Trophoblast cell (in vitro differentiated cells and primary cell): ENCODE measurements at regions not wholly inside any gene's neighbourhood (a gene's known extent, or its start where the extent isn't known, plus 50 kb on each side); places are given as distances from the start of the nearest gene placed in this dataset.

Experiments used
- DNase-seq, 2 donors: peaks; one replicate each; pipeline ENCODE4 v3.0.0-alpha.2; 2016
- H2AFZ ChIP-seq: 2 replicates; pipeline ENCODE4 v1.6.1; 2013; ENCODE audit warnings: low read length, moderate library complexity, mild to moderate bottlenecking; ENCODE audit not compliant: insufficient read depth, poor library complexity
- H2AK5ac ChIP-seq: 2 replicates; pipeline ENCODE4 v1.6.1; 2013; ENCODE audit warnings: mild to moderate bottlenecking, low read length
- H2BK120ac ChIP-seq: 2 replicates; pipeline ENCODE4 v1.6.1; 2013; ENCODE audit warnings: low read length, mild to moderate bottlenecking, moderate library complexity; ENCODE audit not compliant: insufficient read depth, poor library complexity
- H2BK12ac ChIP-seq: 2 replicates; pipeline ENCODE4 v1.6.1; 2013; ENCODE audit warnings: mild to moderate bottlenecking, low read length, moderate library complexity
- H2BK5ac ChIP-seq: 2 replicates; pipeline ENCODE4 v1.6.1; 2013; ENCODE audit warnings: low read length, low read depth, moderate library complexity, mild to moderate bottlenecking; ENCODE audit not compliant: poor library complexity
- H3K14ac ChIP-seq: 2 replicates; pipeline ENCODE4 v1.6.1; 2013; ENCODE audit warnings: mild to moderate bottlenecking, low read length
- H3K18ac ChIP-seq: 2 replicates; pipeline ENCODE4 v1.6.1; 2013; ENCODE audit warnings: mild to moderate bottlenecking, low read length
- H3K23ac ChIP-seq: 2 replicates; pipeline ENCODE4 v1.6.1; 2013; ENCODE audit warnings: low read length
- H3K27ac ChIP-seq: 2 replicates; pipeline ENCODE4 v1.5.1; 2013; ENCODE audit warnings: low read depth, mild to moderate bottlenecking, inconsistent platforms, low read length, moderate library complexity
- H3K27me3 ChIP-seq: 2 replicates; pipeline ENCODE4 v1.6.1; 2013; ENCODE audit warnings: inconsistent platforms, mild to moderate bottlenecking, low read length, moderate library complexity; ENCODE audit not compliant: insufficient read depth
- H3K36me3 ChIP-seq, 2 experiments: 1 replicate in 1 of 2; 2 replicates in 1 of 2; pipeline ENCODE4 v1.6.1; 2013; ENCODE audit warnings: low read length in 2 of 2, mild to moderate bottlenecking in 2 of 2, moderate library complexity in 1 of 2; ENCODE audit not compliant: insufficient read depth in 2 of 2, control insufficient read depth in 1 of 2
- H3K4ac ChIP-seq: 2 replicates; pipeline ENCODE4 v1.6.1; 2013; ENCODE audit warnings: low read depth, mild to moderate bottlenecking, low read length, moderate library complexity
- H3K4me1 ChIP-seq, 2 experiments: 1 replicate in 1 of 2; 2 replicates in 1 of 2; pipeline ENCODE4 v1.6.1; 2013; ENCODE audit warnings: low read length in 2 of 2, mild to moderate bottlenecking in 2 of 2, moderate library complexity in 1 of 2; ENCODE audit not compliant: insufficient read depth in 2 of 2, control insufficient read depth in 1 of 2
- H3K4me2 ChIP-seq: 2 replicates; pipeline ENCODE4 v1.6.1; 2013; ENCODE audit warnings: inconsistent platforms, mild to moderate bottlenecking, low read length, moderate library complexity
- H3K4me3 ChIP-seq: 2 replicates; pipeline ENCODE4 v1.5.1; 2013; ENCODE audit warnings: mild to moderate bottlenecking, low read depth, low read length, inconsistent platforms
- H3K79me1 ChIP-seq: one replicate; pipeline ENCODE4 v1.6.1; 2013; ENCODE audit warnings: low read length
- H3K79me2 ChIP-seq: 2 replicates; pipeline ENCODE4 v1.6.1; 2013; ENCODE audit warnings: low read length, mild to moderate bottlenecking; ENCODE audit not compliant: control insufficient read depth, insufficient read depth, poor library complexity
- H3K9ac ChIP-seq: 2 replicates; pipeline ENCODE4 v1.6.1; 2013; ENCODE audit warnings: mild to moderate bottlenecking, low read length
- H3K9me3 ChIP-seq: 2 replicates; pipeline ENCODE4 v1.6.1; 2013; ENCODE audit warnings: low read depth, mild to moderate bottlenecking, control low read depth, inconsistent platforms, low read length; ENCODE audit not compliant: insufficient read depth
- H4K12ac ChIP-seq: 2 replicates; pipeline ENCODE4 v1.6.1; 2013; ENCODE audit warnings: low read depth, mild to moderate bottlenecking, low read length, moderate library complexity
- H4K8ac ChIP-seq: 2 replicates; pipeline ENCODE4 v1.6.1; 2013; ENCODE audit warnings: low read depth, mild to moderate bottlenecking, low read length, moderate library complexity
- H4K91ac ChIP-seq: one replicate; pipeline ENCODE4 v1.6.1; 2013; ENCODE audit warnings: low read depth, mild to moderate bottlenecking, low read length, moderate library complexity
- WGBS: extraction: QIAGEN DNeasy Blood & Tissue Kit; methylation state at CpG from one replicate; pipeline ENCODE4 v1.1.7; 2013; ENCODE audit warnings: missing lambda C conversion rate; ENCODE audit not compliant: insufficient read length, insufficient coverage; ENCODE audit errors: extremely low coverage; 5-methylcytosine and 5-hydroxymethylcytosine counted together

GRCh38 chr5:4704951-4705350 lies 435.2 kb upstream of the ADAMTS16 start:
- H3K14ac ChIP-seq = no peak overlapping the region
- H2AFZ ChIP-seq = no peak overlapping the region
- no peak overlapping the region for H4K8ac ChIP-seq
- H3K36me3 ChIP-seq = no peaks in the 10 kb centered on the region
- no peak overlapping the region for H3K9ac ChIP-seq
- no peaks in the 10 kb centered on the region for H3K9me3 ChIP-seq
- no peak for DNase-seq
- no peak overlapping the region for H3K4ac ChIP-seq
- no CpG with 5 or more reads among the region's 3 CpGs for WGBS
- no peak overlapping the region for H3K27ac ChIP-seq
- H3K4me2 ChIP-seq = no peak overlapping the region
- no peak overlapping the region for H4K91ac ChIP-seq
- no peaks in the 10 kb centered on the region for H3K4me1 ChIP-seq
- no peak overlapping the region for H4K12ac ChIP-seq
- no peaks in the 10 kb centered on the region for H3K79me1 ChIP-seq
- no peak overlapping the region for H3K18ac ChIP-seq
- no peak overlapping the region for H2BK12ac ChIP-seq
- no peak overlapping the region for H3K23ac ChIP-seq
- no peak overlapping the region for H3K4me3 ChIP-seq
- H2BK5ac ChIP-seq = no peak overlapping the region
- H3K27me3 ChIP-seq = no peaks in the 10 kb centered on the region
- H2BK120ac ChIP-seq = no peak overlapping the region
- no peaks in the 10 kb centered on the region for H3K79me2 ChIP-seq
- no peak overlapping the region for H2AK5ac ChIP-seq

GRCh38 chr5:4716781-4717180 lies 423.3 kb upstream of the ADAMTS16 start:
- no CpG with 5 or more reads among the region's 4 CpGs for WGBS

GRCh38 chr5:4717446-4717845 lies 422.7 kb upstream of the ADAMTS16 start:
- Histone ChIP-seq H3K4ac (no peak overlapping the region), H3K27me3 (no peaks in the 10 kb centered on the region), H3K4me1 (no peaks in the 10 kb centered on the region), H4K12ac (no peak overlapping the region), H3K27ac (no peak overlapping the region), H2BK5ac (no peak overlapping the region), H3K14ac (no peak overlapping the region), H4K8ac (no peak overlapping the region), H2AK5ac (no peak overlapping the region), H3K79me1 (no peaks in the 10 kb centered on the region), H3K4me2 (no peak overlapping the region), H2BK120ac (no peak overlapping the region), H3K18ac (no peak overlapping the region), H2AFZ (no peak overlapping the region), H3K9ac (no peak overlapping the region), H3K36me3 (no peaks in the 10 kb centered on the region), H3K23ac (no peak overlapping the region), H3K9me3 (no peaks in the 10 kb centered on the region), H2BK12ac (no peak overlapping the region), H3K79me2 (no peaks in the 10 kb centered on the region), H3K4me3 (no peak overlapping the region), H4K91ac (no peak overlapping the region)
- DNase-seq = no peak
- no CpG with 5 or more reads among the region's 1 CpG for WGBS

More at GRCh38 chr5:4716781-4717180, 423.3 kb upstream of the ADAMTS16 start:
- no peak overlapping the region for H3K4me3 ChIP-seq
- H3K18ac ChIP-seq = no peak overlapping the region
- no peak overlapping the region for H4K8ac ChIP-seq
- no peak overlapping the region for H3K9ac ChIP-seq
- H3K4me2 ChIP-seq = no peak overlapping the region
- no peak overlapping the region for H2BK5ac ChIP-seq
- no peak overlapping the region for H3K4ac ChIP-seq
- no peak overlapping the region for H3K23ac ChIP-seq
- H3K27ac ChIP-seq = no peak overlapping the region
- H2AFZ ChIP-seq = no peak overlapping the region
- no peak overlapping the region for H2BK120ac ChIP-seq
- DNase-seq = no peak
- no peaks in the 10 kb centered on the region for H3K79me1 ChIP-seq
- no peak overlapping the region for H3K14ac ChIP-seq
- no peak overlapping the region for H4K91ac ChIP-seq
- no peaks in the 10 kb centered on the region for H3K36me3 ChIP-seq
- no peak overlapping the region for H2AK5ac ChIP-seq
- H3K27me3 ChIP-seq = no peaks in the 10 kb centered on the region
- no peaks in the 10 kb centered on the region for H3K79me2 ChIP-seq
- H4K12ac ChIP-seq = no peak overlapping the region
- H2BK12ac ChIP-seq = no peak overlapping the region
- no peaks in the 10 kb centered on the region for H3K9me3 ChIP-seq
- H3K4me1 ChIP-seq = no peaks in the 10 kb centered on the region

GRCh38 chr5:4720831-4721230 lies 419.3 kb upstream of the ADAMTS16 start:
- H3K79me1 ChIP-seq = no peaks in the 10 kb centered on the region
- DNase-seq = peak in 1 of 2 donors; percentile 37
- H3K9ac ChIP-seq = no peak overlapping the region
- no peaks in the 10 kb centered on the region for H3K4me1 ChIP-seq
- H2BK5ac ChIP-seq = no peak overlapping the region
- no peak overlapping the region for H3K27ac ChIP-seq
- H4K8ac ChIP-seq = no peak overlapping the region
- H3K23ac ChIP-seq = no peak overlapping the region
- no peak overlapping the region for H2BK120ac ChIP-seq
- no peak overlapping the region for H2BK12ac ChIP-seq
- no peak overlapping the region for H4K12ac ChIP-seq
- H3K14ac ChIP-seq = no peak overlapping the region
- WGBS = no CpG with 5 or more reads among the region's 6 CpGs
- H3K79me2 ChIP-seq = no peaks in the 10 kb centered on the region
- no peak overlapping the region for H3K4ac ChIP-seq
- H3K9me3 ChIP-seq = no peaks in the 10 kb centered on the region
- H3K36me3 ChIP-seq = no peaks in the 10 kb centered on the region
- no peaks in the 10 kb centered on the region for H3K27me3 ChIP-seq
- no peak overlapping the region for H3K4me3 ChIP-seq
- H3K4me2 ChIP-seq = no peak overlapping the region
- no peak overlapping the region for H2AK5ac ChIP-seq
- H3K18ac ChIP-seq = no peak overlapping the region
- H4K91ac ChIP-seq = no peak overlapping the region
- no peak overlapping the region for H2AFZ ChIP-seq
